Ovary (tissue), 3 donors: ENCODE measurements at regions not wholly inside any gene's neighbourhood (a gene's known extent, or its start where the extent isn't known, plus 50 kb on each side); places are given as distances from the start of the nearest gene placed in this dataset.

Experiments
- CTCF ChIP-seq, 3 donors: fragments of 450-650 bp in 2 of 3; fragments of 200-600 bp in 1 of 3; IDR thresholded peaks; one replicate each; pipeline versions ENCODE4 v1.5.1 to v1.8.0; 2016 to 2022; ENCODE audit warnings: antibody characterized with exemption in 3 of 3, mild to moderate bottlenecking in 1 of 3
- EP300 ChIP-seq: sonication (generic); formaldehyde crosslinking; IDR thresholded peaks from one replicate; pipeline ENCODE4 v1.6.1; 2017; ENCODE audit warnings: antibody characterized with exemption
- POLR2A ChIP-seq: fragments of 450-650 bp; IDR thresholded peaks from one replicate; pipeline ENCODE4 v1.6.1; 2017; ENCODE audit warnings: antibody characterized with exemption, mild to moderate bottlenecking, moderate library complexity
- donor health status: DM: no; HTN: no; CAD: no.

DNA sequence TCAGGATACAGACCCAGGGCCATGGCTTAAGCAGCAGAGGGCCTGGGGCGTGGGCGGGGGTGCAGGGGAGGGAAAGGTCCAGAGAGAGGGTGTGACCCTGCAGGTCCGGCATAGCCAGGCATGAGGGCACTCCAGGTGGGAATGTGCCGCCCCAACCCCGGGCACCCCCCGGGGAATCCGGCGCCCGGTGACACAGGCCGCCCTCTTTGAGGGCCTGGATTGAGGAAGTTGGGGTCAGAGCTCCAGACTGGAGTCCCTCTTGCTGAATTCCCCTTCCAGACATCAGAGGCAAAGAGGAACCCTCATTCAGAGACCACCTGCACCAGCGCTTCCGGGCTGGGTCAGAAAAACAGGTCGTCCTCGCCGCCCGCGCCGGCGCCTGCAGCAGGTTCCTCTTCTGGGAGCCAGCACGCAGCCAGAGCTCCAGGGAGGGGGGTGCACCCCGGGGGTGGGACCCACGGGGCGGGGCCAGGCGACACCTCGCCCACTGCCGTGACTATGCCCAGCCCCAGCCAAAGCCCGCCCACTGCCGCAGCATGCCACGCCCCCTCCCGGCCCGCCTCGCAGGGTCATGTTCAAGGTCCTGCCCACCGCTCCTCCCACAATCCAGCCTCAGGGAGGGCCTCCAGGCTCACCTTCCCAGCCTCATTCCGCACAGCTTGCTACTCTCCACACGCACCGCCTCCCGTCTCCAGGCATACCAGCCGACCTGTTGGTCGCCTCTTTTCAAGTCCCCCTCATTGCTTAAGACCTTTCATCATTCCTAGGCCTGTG, 98.3 kb upstream of the ID2 start:
- no peak for TF ChIP-seq CTCF (IDR thresholded peaks at IDR 0.05)
- TF ChIP-seq POLR2A, result no peak
- TF ChIP-seq EP300, result no peak
